Calu3 (cell line): ENCODE measurements at regions not wholly inside any gene's neighbourhood (a gene's known extent, or its start where the extent isn't known, plus 50 kb on each side); places are given as distances from the start of the nearest gene placed in this dataset.
"Not testable (repeated sequence)": the region's sequence is repeated elsewhere in the genome, so short reads cannot be mapped to it uniquely, and the experiment has no call there.

Experiments
- BruUV-seq: library from RNA; stranded (reverse); fragments of 400-500 nt; replicated peaks from 2 replicates; lab custom pipeline; 2021; lab: Mats Ljungman, UMichigan
- CTCF ChIA-PET: fragments of 300-600 bp; sonication (Branson Sonifier 250); formaldehyde crosslinking; loops from one replicate; lab custom pipeline; 2022; ENCODE audit warnings: antibody characterized with exemption; lab: Charles Lee
- DNase-seq: peaks from one replicate; pipeline ENCODE4 v3.0.0; 2022
- H3K27ac Mint-ChIP-seq: one replicate; pipeline ENCODE4 v1.8.0; 2022; ENCODE audit warnings: mixed read lengths; ENCODE audit not compliant: unreplicated experiment
- H3K27me3 Mint-ChIP-seq: one replicate; pipeline ENCODE4 v1.8.0; 2022; ENCODE audit warnings: mixed read lengths; ENCODE audit not compliant: unreplicated experiment
- H3K36me3 Mint-ChIP-seq: one replicate; pipeline ENCODE4 v1.8.0; 2022; ENCODE audit warnings: mild to moderate bottlenecking, moderate library complexity, mixed read lengths; ENCODE audit not compliant: insufficient read depth, unreplicated experiment
- H3K4me1 Mint-ChIP-seq: one replicate; pipeline ENCODE4 v1.8.0; 2022; ENCODE audit warnings: mild to moderate bottlenecking, low read depth, mixed read lengths; ENCODE audit not compliant: unreplicated experiment
- H3K4me3 Mint-ChIP-seq: one replicate; pipeline ENCODE4 v1.8.0; 2022; ENCODE audit warnings: mild to moderate bottlenecking, low read depth, moderate library complexity, mixed read lengths; ENCODE audit not compliant: unreplicated experiment
- H3K9me3 Mint-ChIP-seq: one replicate; pipeline ENCODE4 v1.8.0; 2022; ENCODE audit warnings: low read depth, mixed read lengths; ENCODE audit not compliant: unreplicated experiment
- CTCF ChIP-seq: fragments of 200-600 bp; IDR thresholded peaks from one replicate; pipeline ENCODE4 v1.8.0; 2022; ENCODE audit warnings: antibody characterized with exemption; ENCODE audit not compliant: unreplicated experiment
- intact Hi-C: fragments of 100-400 bp; cut with micrococcal nuclease; formaldehyde crosslinking; loops from one replicate; pipeline ENCODE4 v1.10.0; 2022; ENCODE audit not compliant: unreplicated experiment

- BruUV-seq, result no TSS peak
- no peak overlapping the region for H3K27ac Mint-ChIP-seq
- no peaks in the 10 kb centered on the region for H3K36me3 Mint-ChIP-seq
- no peaks in the 10 kb centered on the region for H3K27me3 Mint-ChIP-seq
- CTCF ChIA-PET, result no interaction called here
- DNase-seq, result no peak
- H3K4me3 Mint-ChIP-seq, result no peak overlapping the region
- no peaks in the 10 kb centered on the region for H3K4me1 Mint-ChIP-seq
- H3K9me3 Mint-ChIP-seq, result peaks cover 2% of the 10 kb centered on the region
- intact Hi-C loops, result no loop called here
- TF ChIP-seq CTCF, result no peak
Measured at GRCh38 chr18:1505856-1506255, 601.2 kb downstream of the ADCYAP1 start.

GRCh38 chr18:1510542-1511179, 606.0 kb downstream of the ADCYAP1 start:
- CTCF ChIA-PET, result no interaction called here
- DNase-seq, result no peak
- TF ChIP-seq CTCF, result no peak
- Mint-ChIP-seq H3K27me3 (peaks cover 14% of the 10 kb centered on the region), H3K4me3 (no peak overlapping the region), H3K4me1 (no peaks in the 10 kb centered on the region), H3K27ac (no peak overlapping the region), H3K36me3 (no peaks in the 10 kb centered on the region), H3K9me3 (peaks cover 5% of the 10 kb centered on the region)
- intact Hi-C loops, result no loop called here
- BruUV-seq, result no TSS peak

- CTCF ChIA-PET, result no interaction called here
Measured at GRCh38 chr18:1511619-1512311, 607.1 kb downstream of the ADCYAP1 start.

GRCh38 chr18:1513519-1513918, 608.8 kb downstream of the ADCYAP1 start:
- H3K36me3 Mint-ChIP-seq, result no peaks in the 10 kb centered on the region
- no TSS peak for BruUV-seq
- H3K9me3 Mint-ChIP-seq, result peaks cover 5% of the 10 kb centered on the region
- peak; percentile 18 for TF ChIP-seq CTCF
- CTCF ChIA-PET, result no interaction called here
- peak overlapping the region; percentile 29 for H3K27ac Mint-ChIP-seq
- intact Hi-C loops, result no loop called here
- no peak overlapping the region for H3K4me3 Mint-ChIP-seq
- DNase-seq, result no peak
- H3K4me1 Mint-ChIP-seq, result no peaks in the 10 kb centered on the region
- peaks cover 14% of the 10 kb centered on the region for H3K27me3 Mint-ChIP-seq

More at GRCh38 chr18:1511619-1512311, 607.1 kb downstream of the ADCYAP1 start:
- intact Hi-C loops, result no loop called here
- no peak for TF ChIP-seq CTCF
- H3K27ac Mint-ChIP-seq, result no peak overlapping the region
- H3K36me3 Mint-ChIP-seq, result no peaks in the 10 kb centered on the region
- no peak for DNase-seq
- H3K4me3 Mint-ChIP-seq, result no peak overlapping the region
- peaks cover 5% of the 10 kb centered on the region for H3K9me3 Mint-ChIP-seq
- BruUV-seq, result no TSS peak
- peaks cover 14% of the 10 kb centered on the region for H3K27me3 Mint-ChIP-seq
- no peaks in the 10 kb centered on the region for H3K4me1 Mint-ChIP-seq

- intact Hi-C loops, H3K9me3 Mint-ChIP-seq, H3K27me3 Mint-ChIP-seq, H3K27ac Mint-ChIP-seq, H3K4me3 Mint-ChIP-seq, CTCF ChIA-PET, H3K36me3 Mint-ChIP-seq, BruUV-seq, H3K4me1 Mint-ChIP-seq, DNase-seq: not testable (repeated sequence)
Measured at GRCh38 chr18:1521588-1522248, 617.0 kb downstream of the ADCYAP1 start.
